Natural killer cell (primary cell): ENCODE measurements at regions not wholly inside any gene's neighbourhood (a gene's known extent, or its start where the extent isn't known, plus 50 kb on each side); places are given as distances from the start of the nearest gene placed in this dataset.

Source experiments
- ATAC-seq, 3 donors: fragments of 150-1000 bp in 2 of 3; fragments of 200-7000 bp in 1 of 3; cut with Tn5 transposase; 1 replicate in 1 of 3; 2 replicates in 2 of 3; pipeline ENCODE4 v1.10.0; 2021; ENCODE audit warnings: mild to moderate bottlenecking in 2 of 3, moderate library complexity in 2 of 3
- DNase-seq, 2 donors: peaks; one replicate each; pipeline versions ENCODE4 v3.0.0 to v3.0.0-alpha.2; 2013 to 2021; ENCODE audit warnings: mixed read lengths in 1 of 2
- H3K27ac ChIP-seq: one replicate; pipeline ENCODE4 v1.5.1; 2013; ENCODE audit warnings: mild to moderate bottlenecking, low read length
- H3K27me3 ChIP-seq: one replicate; pipeline ENCODE4 v1.6.1; 2013; ENCODE audit warnings: low read length; ENCODE audit not compliant: control insufficient read depth, insufficient read depth
- H3K36me3 ChIP-seq: one replicate; pipeline ENCODE4 v1.6.1; 2013; ENCODE audit warnings: low read length; ENCODE audit not compliant: control insufficient read depth, insufficient read depth
- H3K4me1 ChIP-seq: one replicate; pipeline ENCODE4 v1.6.1; 2013; ENCODE audit warnings: low read length; ENCODE audit not compliant: control insufficient read depth, insufficient read depth
- H3K4me3 ChIP-seq: one replicate; pipeline ENCODE4 v1.5.1; 2013; ENCODE audit warnings: low read length
- H3K9me3 ChIP-seq: one replicate; pipeline ENCODE4 v1.6.1; 2013; ENCODE audit warnings: low read length; ENCODE audit not compliant: control insufficient read depth, insufficient read depth
- H3K27ac Mint-ChIP-seq, 2 donors: one replicate each; pipeline ENCODE4 v1.8.0; 2022; ENCODE audit warnings: mild to moderate bottlenecking in 2 of 2, mixed read lengths in 2 of 2, moderate library complexity in 1 of 2
- H3K27me3 Mint-ChIP-seq, 2 donors: one replicate each; pipeline ENCODE4 v1.8.0; 2022; ENCODE audit warnings: low read depth in 2 of 2, mixed read lengths in 2 of 2
- H3K36me3 Mint-ChIP-seq: one replicate; pipeline ENCODE4 v1.8.0; 2022; ENCODE audit warnings: mixed read lengths
- H3K4me1 Mint-ChIP-seq, 2 donors: one replicate each; pipeline ENCODE4 v1.8.0; 2022; ENCODE audit warnings: mixed read lengths in 2 of 2
- H3K4me3 Mint-ChIP-seq: one replicate; pipeline ENCODE4 v1.8.0; 2022; ENCODE audit warnings: mild to moderate bottlenecking, moderate library complexity, mixed read lengths
- H3K9me3 Mint-ChIP-seq, 2 donors: one replicate each; pipeline ENCODE4 v1.8.0; 2022; ENCODE audit warnings: mixed read lengths in 2 of 2
- WGBS: methylation state at CpG from one replicate; pipeline ENCODE4 v1.1.7; 2013; ENCODE audit warnings: missing lambda C conversion rate; ENCODE audit not compliant: insufficient coverage; 5-methylcytosine and 5-hydroxymethylcytosine counted together
- intact Hi-C: fragments of 100-400 bp; cut with micrococcal nuclease; formaldehyde crosslinking; loops from one replicate; pipeline ENCODE4 v1.14.2; 2022
- TF ChIP-seq, protein P1 (sequence below): fragments of 200-600 bp; IDR thresholded peaks from one replicate; pipeline ENCODE4 v1.8.0; 2022; ENCODE audit warnings: antibody characterized with exemption

DNA sequence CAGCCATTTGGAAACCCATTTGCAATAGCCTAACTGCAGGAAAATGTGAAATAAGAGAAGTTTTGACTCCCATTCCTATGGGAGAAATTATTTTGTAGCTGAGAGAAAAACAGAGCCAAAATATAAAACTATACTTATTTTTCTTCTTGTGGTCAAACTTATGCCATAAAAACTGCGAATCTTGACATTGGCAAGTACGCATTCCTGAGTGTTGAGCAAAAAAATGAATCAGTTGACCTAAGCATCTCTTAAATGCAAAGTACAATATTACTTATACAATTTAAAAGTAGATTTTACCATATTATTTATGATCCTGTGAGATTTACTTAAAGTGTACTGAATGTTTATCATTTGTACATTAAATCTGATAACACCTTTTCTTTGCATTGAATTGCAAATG is 50.1 kb upstream of the CMC1 start:
- no peaks in the 10 kb centered on the region for H3K36me3 Mint-ChIP-seq
- peaks cover 0 to 4% of the 10 kb centered on the region in 2 donors for H3K27me3 Mint-ChIP-seq
- ATAC-seq: no peak
- no peaks in the 10 kb centered on the region for H3K36me3 ChIP-seq
- H3K27ac ChIP-seq: no peak overlapping the region
- no peak for DNase-seq
- intact Hi-C loops: no loop called here
- no peaks in the 10 kb centered on the region for H3K9me3 Mint-ChIP-seq
- no peaks in the 10 kb centered on the region for H3K4me1 Mint-ChIP-seq
- no peaks in the 10 kb centered on the region for H3K9me3 ChIP-seq
- no peak overlapping the region for H3K27ac Mint-ChIP-seq
- WGBS: 100% methylated on average over 2 of the region's 2 CpGs
- TF ChIP-seq, protein P1, sequence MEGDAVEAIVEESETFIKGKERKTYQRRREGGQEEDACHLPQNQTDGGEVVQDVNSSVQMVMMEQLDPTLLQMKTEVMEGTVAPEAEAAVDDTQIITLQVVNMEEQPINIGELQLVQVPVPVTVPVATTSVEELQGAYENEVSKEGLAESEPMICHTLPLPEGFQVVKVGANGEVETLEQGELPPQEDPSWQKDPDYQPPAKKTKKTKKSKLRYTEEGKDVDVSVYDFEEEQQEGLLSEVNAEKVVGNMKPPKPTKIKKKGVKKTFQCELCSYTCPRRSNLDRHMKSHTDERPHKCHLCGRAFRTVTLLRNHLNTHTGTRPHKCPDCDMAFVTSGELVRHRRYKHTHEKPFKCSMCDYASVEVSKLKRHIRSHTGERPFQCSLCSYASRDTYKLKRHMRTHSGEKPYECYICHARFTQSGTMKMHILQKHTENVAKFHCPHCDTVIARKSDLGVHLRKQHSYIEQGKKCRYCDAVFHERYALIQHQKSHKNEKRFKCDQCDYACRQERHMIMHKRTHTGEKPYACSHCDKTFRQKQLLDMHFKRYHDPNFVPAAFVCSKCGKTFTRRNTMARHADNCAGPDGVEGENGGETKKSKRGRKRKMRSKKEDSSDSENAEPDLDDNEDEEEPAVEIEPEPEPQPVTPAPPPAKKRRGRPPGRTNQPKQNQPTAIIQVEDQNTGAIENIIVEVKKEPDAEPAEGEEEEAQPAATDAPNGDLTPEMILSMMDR: no peak
- no peak overlapping the region for H3K4me3 ChIP-seq
- H3K4me1 ChIP-seq: no peaks in the 10 kb centered on the region
- no peaks in the 10 kb centered on the region for H3K27me3 ChIP-seq
- H3K4me3 Mint-ChIP-seq: no peak overlapping the region
